ENCODE measurements at regions not wholly inside any gene's neighbourhood (a gene's known extent, or its start where the extent isn't known, plus 50 kb on each side); places are given as distances from the start of the nearest gene placed in this dataset.

- DNase-seq (ENCODE audit: low read depth in 2 of 2), result no peak
These were observed 428.9 kb downstream of the MATN1 start for GRCh38 chr1:30294508-30294907.

- DNase-seq (ENCODE audit: low read depth in 2 of 2), result no peak
These were observed 430.9 kb downstream of the MATN1 start for GRCh38 chr1:30292451-30292850.

GRCh38 chr1:30291526-30291925 is 431.9 kb downstream of the MATN1 start:
- DNase-seq (ENCODE audit: low read depth in 2 of 2), result no peak

- DNase-seq (ENCODE audit: low read depth in 2 of 2), result no peak
These were observed 432.8 kb downstream of the MATN1 start for GRCh38 chr1:30290581-30290980.

- no peak for DNase-seq (ENCODE audit: low read depth in 2 of 2)
These were observed 435.4 kb downstream of the MATN1 start for GRCh38 chr1:30287976-30288375.

- DNase-seq (ENCODE audit: low read depth in 2 of 2), result no peak
These were observed 436.2 kb downstream of the MATN1 start for GRCh38 chr1:30286988-30287839.

- no peak for DNase-seq (ENCODE audit: low read depth in 2 of 2)
These were observed 437.0 kb downstream of the MATN1 start for GRCh38 chr1:30286241-30286987.

- no peak for DNase-seq (ENCODE audit: low read depth in 2 of 2)
These were observed 437.9 kb downstream of the MATN1 start for GRCh38 chr1:30285501-30285932.

- DNase-seq (ENCODE audit: low read depth in 2 of 2), result no peak
These were observed 438.5 kb downstream of the MATN1 start for GRCh38 chr1:30284728-30285475.

- no peak for DNase-seq (ENCODE audit: low read depth in 2 of 2)
These were observed 439.2 kb downstream of the MATN1 start for GRCh38 chr1:30284226-30284625.

- DNase-seq (ENCODE audit: low read depth in 2 of 2), result no peak
These were observed 440.0 kb downstream of the MATN1 start for GRCh38 chr1:30283199-30283962.

GRCh38 chr1:30280572-30280971 is 442.8 kb downstream of the MATN1 start:
- no peak for DNase-seq (ENCODE audit: low read depth in 2 of 2)

GRCh38 chr1:30277911-30278310 is 445.5 kb downstream of the MATN1 start:
- DNase-seq (ENCODE audit: low read depth in 2 of 2), result no peak

GRCh38 chr1:30277415-30277814 is 446.0 kb downstream of the MATN1 start:
- DNase-seq (ENCODE audit: low read depth in 2 of 2), result no peak

GRCh38 chr1:30275926-30276764 is 447.2 kb downstream of the MATN1 start:
- DNase-seq (ENCODE audit: low read depth in 2 of 2), result no peak

GRCh38 chr1:30274976-30275621 is 448.3 kb downstream of the MATN1 start:
- no peak for DNase-seq (ENCODE audit: low read depth in 2 of 2)

GRCh38 chr1:30274173-30274970 is 449.0 kb downstream of the MATN1 start:
- DNase-seq (ENCODE audit: low read depth in 2 of 2), result no peak

GRCh38 chr1:30273456-30273855 is 449.9 kb downstream of the MATN1 start:
- DNase-seq (ENCODE audit: low read depth in 2 of 2), result no peak

GRCh38 chr1:30273021-30273325 is 450.4 kb downstream of the MATN1 start:
- no peak for DNase-seq (ENCODE audit: low read depth in 2 of 2)
